HG02763 (cell line): ENCODE measurements at regions not wholly inside any gene's neighbourhood (a gene's known extent, or its start where the extent isn't known, plus 50 kb on each side); places are given as distances from the start of the nearest gene placed in this dataset.
"Not testable (repeated sequence)": the region's sequence is repeated elsewhere in the genome, so short reads cannot be mapped to it uniquely, and the experiment has no call there.

Experiments
- ATAC-seq: cut with Tn5 transposase; IDR thresholded peaks from one replicate; pipeline ENCODE4 v1.9.1; 2021; ENCODE audit warnings: mild to moderate bottlenecking, moderate library complexity; ENCODE audit not compliant: unreplicated experiment

DNA sequence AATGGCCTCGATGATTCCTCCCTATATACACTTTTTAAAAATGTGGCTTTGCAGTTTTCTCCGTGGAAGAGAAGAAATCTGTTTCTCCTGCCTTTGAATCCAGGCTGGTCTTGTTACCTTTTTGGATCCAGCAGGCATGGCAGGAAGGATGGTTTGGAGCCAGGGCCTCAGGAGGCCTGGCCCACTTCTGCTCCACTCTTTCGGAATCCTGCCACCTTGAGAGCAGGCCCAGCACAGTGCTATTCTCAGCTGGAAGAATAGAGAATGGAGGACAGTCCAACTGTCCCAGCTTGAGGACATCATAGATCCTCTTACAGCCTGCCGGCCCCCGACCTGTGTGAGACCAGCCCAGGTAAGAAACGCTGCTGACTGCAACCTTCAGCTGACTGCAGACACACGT, 421.5 kb downstream of the FUT8 start:
- ATAC-seq: no peak

DNA sequence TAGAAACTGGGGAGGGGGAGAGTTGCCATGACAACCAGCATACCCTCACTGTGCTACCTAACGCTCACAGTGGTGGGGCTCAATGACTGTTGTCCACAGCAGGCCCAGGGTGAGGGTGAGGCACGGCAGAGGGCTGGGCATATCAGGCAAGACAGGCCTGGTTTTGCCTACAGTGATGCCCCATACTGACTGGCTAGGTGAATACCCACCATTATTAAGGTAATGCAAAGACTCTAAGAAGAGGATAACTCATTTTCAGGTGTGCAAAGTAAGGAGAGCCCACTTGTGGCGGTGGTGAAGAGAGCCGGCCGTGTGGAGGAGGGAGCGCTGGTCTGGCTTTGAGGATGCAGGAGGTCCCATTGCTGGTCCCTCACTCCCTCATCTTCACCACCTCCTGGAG, 422.3 kb downstream of the FUT8 start:
- no peak for ATAC-seq

DNA sequence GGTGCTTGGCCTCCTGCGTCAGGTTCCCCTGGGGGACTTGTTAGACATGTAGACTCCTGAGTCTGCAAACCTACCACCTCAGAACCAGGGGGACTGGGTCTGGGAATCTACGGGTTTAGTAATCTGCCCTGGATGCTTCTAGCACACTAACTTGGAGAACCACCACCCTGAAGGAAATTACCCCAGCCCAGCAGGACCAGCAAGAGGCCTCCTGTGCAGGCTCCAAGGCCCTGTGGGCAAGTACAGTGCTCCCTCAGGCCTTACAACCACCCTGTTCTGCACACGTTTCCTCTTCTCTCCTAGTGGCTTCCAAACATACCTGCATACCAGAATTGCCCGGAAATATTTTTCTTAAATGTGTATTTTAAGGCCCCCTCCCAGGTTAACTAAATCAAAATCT, 423.0 kb downstream of the FUT8 start:
- ATAC-seq: no peak

DNA sequence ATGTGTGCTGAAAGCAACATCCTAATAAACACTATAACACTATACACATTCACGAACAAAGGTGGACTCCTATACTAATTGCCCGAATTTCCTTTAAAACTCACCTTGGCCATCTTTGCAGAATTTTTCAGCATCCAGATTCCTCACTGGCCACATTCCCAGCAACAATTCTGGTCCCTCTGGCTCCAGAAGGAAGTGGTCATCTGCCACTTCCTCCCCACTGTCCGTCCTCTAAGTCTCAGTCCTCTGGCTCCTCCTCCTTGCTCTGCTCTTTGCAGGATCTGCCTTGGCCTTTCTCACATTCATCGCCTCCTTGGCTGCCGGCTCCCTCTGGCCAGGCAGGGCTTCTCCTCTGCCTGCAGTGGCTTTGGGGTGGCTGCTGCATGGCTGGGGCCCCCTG, 426.0 kb downstream of the FUT8 start:
- ATAC-seq: no peak

DNA sequence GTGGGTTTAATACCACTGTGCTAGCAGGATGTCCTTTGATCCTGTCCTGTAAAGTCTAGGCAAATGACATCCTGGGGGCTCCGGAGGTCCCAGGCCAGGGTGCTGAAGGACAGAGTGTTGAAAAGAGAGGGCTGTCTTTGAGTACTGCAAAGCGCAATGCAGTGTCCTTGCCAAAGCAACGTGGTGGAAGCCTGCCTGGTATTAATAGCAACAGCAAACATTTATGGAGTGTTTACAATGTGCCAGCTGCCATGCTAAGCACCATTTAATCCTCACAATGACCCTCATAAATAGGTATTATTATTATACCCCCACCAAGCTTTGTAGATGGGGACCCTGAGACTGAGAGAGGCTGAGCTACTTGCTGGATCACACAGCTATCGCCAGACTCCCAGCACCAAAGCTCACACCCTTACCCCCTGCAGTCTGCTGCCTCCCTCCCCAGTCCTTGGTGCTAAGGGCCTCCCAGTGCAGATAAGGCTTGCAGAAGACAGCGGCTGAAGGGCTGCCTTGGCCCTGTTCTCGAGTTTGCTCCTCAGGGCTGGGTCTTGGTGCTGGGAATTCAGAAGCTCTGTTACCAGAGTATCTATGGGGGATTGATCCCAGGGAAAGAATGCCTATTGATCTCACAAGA, 427.7 kb downstream of the FUT8 start:
- no peak for ATAC-seq

DNA sequence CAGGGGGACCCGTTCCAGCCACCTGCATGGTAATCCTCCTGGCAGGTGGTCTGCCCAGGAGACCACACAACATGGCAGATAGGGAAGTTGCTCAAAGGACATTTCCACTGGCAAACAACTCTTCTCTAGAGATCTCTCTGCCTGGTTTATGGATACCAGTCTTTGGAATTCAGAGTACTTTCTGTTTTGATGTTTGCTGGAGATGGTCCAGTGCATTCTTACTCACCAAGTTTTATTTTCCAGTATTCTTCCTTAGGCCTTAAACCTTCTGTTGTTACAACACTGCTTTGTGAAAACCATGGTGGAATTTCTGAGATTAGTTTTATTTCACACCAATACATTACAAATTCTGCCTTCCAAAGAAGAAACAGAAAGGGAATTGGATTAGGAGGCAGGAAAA, 428.3 kb downstream of the FUT8 start:
- ATAC-seq: no peak

DNA sequence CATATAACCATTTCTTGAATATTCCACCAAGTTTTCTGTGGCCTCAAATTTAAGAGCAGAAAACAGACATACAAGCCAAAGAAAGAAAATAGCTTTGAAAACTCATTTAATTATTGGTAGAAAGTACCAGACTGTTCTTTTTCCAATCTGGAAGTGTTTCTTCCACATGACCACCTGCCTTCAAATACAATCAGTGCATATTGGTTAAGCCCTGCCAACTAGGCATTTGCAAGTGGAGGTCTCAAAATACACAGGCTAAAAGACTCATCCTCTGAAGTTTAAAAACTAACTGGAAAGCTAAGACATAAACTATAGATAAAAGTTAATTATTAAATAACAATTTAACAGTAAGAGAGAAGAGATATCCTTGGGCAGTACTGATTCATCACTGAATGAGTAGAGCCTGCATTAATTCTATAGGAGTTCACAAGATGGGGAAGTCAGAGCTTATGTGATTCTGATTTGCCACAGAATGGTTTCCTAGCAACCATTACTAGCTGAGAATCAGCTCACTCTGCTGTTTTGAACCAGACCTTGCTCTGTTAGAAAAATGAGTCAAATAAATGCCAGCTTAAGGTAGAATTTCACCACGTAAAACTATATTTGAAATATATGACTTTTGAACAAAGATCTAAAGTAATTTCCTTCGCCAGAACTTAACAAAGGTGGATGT, 433.8 kb downstream of the FUT8 start:
- no peak for ATAC-seq

DNA sequence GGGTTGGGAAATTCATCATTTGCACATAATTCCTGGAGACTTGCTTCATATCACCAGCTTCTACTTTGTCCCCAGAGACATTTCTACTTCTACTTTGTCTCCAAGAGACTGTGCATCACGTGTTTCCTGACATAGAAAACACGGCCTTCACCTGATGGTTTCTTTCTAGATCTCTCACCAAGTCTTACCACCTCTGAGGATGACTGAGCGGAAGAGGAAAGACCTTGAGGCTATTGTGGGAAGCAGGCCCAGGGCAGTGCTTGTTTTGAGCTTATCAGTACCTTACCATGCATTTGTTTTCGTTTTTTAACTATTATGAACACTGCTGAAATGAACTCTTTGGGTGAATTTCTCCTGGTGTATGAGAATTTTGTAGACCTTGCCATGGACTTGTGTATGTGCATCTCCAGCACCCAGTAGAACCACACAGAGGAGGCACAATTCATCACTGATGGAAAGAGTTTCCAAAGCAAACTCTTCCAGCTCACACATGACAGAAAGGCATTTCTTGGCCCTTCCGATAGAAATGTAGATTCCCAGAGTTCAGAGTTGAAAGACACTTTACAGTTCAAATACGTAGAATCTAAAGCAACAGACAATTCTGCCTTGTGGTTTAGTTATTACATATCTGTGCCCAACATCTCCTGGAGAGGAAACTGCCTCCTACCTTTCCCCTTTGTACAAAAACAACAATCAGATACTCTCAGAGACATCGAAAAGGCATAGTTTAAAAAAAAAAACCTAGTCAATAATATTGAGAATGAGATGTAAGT, 434.7 kb downstream of the FUT8 start:
- ATAC-seq: peak; percentile 74

DNA sequence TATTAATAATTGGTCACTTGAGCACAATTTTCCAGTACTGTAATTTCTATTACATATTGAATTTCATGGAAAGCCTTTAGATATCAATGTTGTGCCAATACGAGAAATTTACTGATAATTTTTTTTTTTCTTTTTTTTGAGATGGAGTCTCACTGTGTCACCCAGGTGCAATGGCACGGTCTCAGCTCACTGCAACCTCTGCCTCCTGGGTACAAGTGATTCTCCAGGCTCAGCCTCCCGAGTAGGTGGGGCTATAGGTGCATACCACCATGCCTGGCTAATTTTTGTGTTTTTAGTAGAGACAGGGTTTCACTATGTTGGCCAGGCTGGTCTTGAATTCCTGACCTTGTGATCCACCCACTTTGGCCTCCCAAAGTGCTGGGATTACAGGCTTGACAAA, 435.4 kb downstream of the FUT8 start:
- ATAC-seq: not testable (repeated sequence)

DNA sequence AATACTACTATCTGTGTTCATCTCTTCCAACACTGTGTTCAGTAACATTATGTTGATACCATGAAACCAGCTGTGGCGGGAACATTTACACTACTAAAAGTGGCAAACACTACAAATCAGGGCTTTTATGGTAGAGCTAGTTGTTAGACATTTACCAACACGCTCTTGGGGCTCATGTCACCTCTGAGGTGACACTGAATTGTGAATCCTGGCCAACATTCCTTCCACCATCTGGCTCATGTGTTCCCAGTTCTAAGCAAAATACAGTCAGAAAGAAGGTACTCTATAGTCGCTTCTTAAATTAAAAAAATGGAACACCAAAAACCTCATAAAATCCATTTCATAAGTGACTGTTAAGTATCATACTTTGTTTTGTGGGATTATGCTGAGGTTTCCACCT, 436.6 kb downstream of the FUT8 start:
- ATAC-seq: no peak

DNA sequence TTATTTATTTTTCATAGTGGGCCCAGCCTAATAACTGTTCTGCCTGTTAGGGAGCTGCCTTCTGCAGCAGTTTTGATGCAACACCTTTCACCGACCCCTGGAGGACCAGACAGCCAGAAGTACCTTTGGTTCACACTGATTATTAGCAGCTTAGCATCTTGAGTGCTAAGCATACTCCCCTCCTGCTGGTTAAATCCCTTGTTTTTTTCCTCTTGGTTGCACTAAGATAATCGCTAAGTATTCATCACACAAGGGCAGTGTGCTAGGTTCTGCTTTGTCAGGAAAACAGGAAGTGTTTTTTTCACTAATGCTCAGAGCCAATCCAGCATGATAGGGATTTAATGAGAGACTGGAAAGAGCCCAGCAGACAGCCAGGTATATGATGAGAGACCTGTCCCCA, 437.0 kb downstream of the FUT8 start:
- no peak for ATAC-seq

DNA sequence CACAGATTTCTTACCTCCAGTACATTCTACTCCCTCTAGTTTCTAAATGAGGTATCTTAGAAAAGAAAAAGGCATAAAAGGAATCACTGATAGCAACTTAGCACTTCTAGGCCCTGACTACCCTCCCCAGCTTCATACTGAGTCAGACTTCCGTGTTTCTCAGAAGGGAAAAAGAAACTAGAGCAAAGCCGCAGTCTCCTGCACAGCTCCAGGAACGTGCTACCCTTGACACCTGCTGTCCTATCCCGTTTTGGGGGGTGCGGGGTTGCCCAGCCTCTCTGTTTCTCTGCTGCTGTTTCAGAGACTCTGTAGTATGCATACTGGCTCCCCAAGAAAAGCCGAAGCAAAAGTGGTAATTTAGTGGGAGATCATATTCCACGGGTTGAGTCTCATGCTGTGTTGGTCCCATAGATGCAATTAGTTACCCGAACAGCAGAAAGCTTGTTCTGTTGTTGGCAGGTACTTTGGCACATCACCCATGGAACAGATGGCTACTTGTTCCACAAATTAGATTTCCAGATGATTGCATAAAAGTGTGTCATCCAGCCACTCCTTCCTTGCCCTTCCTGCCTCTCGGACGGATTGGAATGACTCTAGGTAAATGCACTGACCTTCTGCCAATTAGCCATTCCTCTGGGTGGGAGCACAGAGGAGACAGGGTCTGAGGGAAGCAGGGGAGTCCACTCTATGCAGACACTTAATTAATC, 438.1 kb downstream of the FUT8 start:
- no peak for ATAC-seq

DNA sequence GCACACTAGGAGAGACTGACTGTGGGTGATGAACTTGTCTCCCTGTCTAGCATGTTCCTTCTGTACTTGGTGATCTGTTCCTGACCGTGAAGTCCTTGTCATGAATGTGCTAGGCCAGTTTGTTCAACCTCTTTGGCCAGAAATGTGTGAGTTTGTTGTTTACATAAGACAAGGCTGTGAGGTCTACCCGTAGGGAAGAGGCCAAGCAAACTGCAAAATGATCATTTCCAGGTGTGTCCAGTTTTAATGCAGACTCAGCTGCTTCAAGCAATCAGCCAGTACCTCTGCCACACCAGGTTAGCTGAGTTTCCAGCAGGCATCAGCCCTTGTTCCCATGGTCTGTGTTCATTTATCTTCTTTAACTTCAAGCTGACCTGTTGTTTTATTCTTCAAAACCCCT, 440.2 kb downstream of the FUT8 start:
- ATAC-seq: no peak

DNA sequence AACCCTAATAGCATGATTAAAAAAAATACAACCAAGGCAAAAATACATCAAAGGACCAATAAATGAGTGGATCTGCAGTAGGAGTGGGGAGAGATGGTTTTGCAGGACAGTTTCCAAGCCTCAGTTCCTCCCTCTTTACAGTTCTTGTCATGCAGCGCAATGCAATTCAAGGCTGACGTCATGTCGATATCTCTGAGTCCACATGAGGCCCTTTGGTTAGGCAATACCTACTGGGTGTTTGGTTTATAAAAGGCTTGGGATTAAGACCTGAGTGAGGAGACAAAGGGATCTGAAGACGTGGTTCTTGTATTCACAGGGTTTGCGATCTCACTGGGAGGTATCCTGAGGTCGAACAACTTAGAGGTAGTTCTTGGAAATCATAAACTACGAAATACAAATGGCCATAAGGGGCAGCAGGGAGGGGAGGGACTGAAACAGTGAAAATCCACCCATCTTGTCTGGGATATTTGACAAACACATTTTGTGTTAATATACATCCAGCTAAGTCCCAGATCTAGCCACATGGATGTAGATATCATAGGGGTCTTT, 441.0 kb downstream of the FUT8 start:
- no peak for ATAC-seq

DNA sequence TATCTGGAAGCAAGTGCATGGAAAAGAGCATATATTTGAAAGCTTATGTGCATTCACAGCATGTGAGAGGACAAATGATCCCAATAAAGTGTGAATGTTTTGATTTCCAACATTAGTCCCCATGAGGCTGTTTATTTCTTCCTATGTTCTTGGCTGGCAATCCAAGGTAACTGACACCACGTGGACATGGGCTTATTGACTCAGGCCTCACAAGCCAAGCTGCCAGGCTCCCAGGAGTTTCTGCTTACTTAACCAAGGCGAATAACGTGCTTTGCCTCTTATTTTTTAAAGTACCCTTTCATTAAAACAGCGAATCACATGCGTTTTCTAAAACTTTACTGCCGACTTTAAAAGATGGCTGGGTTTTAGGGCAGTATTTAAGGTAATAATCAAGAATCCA, 441.7 kb downstream of the FUT8 start:
- ATAC-seq: no peak

DNA sequence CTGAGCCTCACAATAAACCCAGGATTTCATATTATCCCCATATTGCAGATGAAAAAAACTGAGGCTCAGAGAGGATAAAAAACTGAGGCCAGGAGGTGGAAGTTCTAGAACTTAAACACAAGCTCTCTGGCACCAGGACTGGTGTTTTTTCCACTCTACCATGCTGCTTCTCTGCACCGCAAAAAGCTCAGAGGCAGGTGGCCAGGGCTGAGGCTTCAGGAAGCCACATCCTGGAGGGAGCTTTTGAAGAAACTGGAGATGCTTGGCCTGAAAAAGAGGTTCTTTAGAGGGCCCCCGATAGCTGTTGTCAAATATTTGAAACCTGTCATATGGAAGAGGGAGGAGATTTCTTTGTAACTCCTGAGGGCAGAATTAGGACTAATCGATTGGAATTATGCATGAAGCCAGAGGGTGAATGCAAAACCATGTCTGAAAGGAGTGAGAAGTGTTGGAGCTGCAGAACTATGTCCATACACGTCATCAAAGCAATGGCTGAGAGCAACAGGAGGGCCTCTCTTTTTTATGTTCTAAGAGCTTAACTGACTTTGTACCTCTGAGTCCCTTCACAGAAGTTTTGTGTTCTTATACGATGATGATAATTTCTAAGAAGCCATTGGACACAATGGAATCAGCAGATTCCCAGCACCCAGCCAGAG, 448.6 kb downstream of the FUT8 start:
- ATAC-seq: no peak

DNA sequence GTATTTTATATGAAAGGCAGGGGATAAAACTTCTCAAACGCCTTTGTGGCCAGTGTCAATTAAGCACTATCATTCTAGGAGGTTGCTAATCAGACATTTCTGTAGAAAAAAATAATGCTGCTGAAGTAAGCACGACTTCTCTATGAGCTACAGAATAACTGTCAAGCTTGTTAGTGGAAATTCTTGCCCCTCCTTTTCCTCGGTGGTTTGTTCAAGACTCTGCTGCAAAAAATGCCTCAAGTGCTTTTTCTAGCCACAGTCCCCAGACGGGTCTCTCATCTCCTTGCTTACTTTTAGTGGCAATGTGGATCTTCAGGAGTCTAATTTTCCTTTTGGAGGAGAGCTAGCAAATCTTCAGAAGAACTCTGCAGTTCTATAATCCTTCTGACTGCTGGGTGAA, 452.0 kb downstream of the FUT8 start:
- ATAC-seq: no peak

DNA sequence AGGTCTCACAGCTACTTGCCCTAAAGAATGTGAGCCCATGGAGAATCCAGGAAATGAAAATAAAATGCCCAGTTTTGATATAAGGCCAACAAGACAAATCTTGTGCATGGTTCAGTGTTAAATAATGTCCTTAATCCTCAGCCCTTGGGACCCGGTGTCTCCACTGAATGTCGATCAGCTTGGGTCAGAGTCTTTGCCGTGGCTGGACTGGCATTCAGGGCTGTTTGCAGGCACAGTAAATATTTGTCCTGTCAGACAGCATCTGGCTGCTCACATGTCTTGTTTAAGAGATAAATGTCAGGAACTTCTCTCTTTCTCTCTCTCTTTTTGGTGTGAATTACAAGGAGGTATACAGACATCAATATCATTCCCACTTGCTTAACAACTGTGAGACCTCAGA, 452.5 kb downstream of the FUT8 start:
- ATAC-seq: no peak

DNA sequence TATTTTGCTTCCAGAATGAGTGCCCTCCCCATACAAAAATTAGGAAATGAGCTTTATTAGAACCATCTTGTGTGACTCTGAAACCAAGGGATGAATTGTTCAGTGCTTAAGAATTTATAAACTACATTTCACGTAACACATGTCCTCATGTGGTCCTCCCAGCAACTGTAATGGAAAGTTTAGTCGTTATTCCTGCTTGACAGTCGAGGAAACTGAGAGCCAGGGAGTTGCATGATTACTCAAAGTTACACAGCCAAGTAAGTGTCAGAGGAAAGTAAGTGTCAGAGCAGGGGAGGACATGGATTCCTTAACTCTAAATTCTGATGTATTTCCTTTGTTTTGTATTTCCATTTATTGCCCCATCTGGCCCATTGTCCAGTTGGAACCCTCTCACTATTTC, 453.9 kb downstream of the FUT8 start:
- no peak for ATAC-seq

DNA sequence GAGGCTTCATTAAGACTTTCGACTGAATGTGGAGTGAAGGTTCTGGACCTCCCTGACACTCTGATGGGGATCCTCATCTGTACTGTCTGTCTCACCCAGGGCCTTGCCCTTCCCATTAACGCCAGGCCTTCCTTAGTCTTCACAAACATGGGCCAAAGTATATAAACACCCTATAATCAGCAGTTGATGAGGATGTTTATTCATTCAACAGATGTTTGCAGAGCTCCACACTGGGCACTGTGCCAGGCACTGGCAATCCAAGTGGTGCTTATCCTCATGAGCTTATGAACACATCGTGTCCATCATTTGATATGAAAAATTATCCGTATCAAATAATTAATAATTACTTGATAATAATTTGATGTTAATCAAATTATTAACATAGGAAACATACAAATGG, 454.4 kb downstream of the FUT8 start:
- no peak for ATAC-seq

DNA sequence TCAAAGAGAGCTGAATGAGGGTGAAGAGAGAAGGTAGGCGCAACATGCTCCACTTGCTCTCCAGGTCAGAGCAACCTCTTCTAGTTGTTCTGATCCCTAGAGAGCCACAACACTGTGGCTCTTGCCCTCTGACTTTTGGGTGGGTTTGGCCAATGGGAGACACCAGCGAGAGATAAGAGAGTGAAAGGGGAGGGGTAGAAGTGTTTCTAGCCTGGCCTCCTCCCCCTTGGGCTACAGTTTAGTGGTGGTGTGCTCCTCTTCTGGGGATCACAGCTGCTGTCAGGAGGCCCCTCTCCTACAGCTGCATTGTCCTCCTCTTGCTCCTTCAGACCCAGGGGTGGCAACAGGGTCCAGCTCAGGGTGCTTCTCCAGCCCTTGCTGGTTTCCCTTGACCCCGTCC, 454.8 kb downstream of the FUT8 start:
- ATAC-seq: no peak
